GM12865 (cell line): ENCODE measurements at regions not wholly inside any gene's neighbourhood (a gene's known extent, or its start where the extent isn't known, plus 50 kb on each side); places are given as distances from the start of the nearest gene placed in this dataset.

Source experiments
- DNase-seq: peaks from one replicate; pipeline ENCODE4 v3.0.0; 2010; ENCODE audit warnings: low read depth
- H3K4me3 ChIP-seq: 2 replicates; pipeline ENCODE4 v1.5.1; 2011; ENCODE audit warnings: mild to moderate bottlenecking, low read depth, low read length, control low read depth
- TF ChIP-seq, protein P1 (sequence below): IDR thresholded peaks from 2 replicates; pipeline ENCODE4 v1.5.1; 2011; ENCODE audit warnings: low read length, control low read depth, low read depth, inconsistent platforms; ENCODE audit not compliant: insufficient read depth; ENCODE audit errors: missing control alignments

DNA sequence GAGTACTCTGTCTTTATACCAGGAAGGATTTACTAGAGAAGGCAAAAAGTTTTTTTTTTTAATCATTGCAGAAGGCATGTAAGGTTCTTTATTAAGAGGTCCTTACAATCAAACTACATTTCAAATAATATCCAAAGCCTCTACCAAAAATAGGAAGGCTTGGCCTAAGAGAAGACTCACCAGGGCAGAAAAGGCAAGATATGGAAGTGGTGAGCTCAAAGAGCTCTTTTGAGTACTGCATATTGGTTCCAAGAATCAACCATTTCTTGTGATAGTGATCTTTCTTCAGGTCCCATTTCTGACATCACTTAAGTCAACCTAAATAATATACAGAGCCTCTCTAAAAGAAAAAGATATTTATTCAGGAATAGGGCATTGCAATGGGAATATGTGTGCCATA, 153.2 kb downstream of the FASLG start:
- TF ChIP-seq, protein P1, sequence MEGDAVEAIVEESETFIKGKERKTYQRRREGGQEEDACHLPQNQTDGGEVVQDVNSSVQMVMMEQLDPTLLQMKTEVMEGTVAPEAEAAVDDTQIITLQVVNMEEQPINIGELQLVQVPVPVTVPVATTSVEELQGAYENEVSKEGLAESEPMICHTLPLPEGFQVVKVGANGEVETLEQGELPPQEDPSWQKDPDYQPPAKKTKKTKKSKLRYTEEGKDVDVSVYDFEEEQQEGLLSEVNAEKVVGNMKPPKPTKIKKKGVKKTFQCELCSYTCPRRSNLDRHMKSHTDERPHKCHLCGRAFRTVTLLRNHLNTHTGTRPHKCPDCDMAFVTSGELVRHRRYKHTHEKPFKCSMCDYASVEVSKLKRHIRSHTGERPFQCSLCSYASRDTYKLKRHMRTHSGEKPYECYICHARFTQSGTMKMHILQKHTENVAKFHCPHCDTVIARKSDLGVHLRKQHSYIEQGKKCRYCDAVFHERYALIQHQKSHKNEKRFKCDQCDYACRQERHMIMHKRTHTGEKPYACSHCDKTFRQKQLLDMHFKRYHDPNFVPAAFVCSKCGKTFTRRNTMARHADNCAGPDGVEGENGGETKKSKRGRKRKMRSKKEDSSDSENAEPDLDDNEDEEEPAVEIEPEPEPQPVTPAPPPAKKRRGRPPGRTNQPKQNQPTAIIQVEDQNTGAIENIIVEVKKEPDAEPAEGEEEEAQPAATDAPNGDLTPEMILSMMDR = no peak

DNA sequence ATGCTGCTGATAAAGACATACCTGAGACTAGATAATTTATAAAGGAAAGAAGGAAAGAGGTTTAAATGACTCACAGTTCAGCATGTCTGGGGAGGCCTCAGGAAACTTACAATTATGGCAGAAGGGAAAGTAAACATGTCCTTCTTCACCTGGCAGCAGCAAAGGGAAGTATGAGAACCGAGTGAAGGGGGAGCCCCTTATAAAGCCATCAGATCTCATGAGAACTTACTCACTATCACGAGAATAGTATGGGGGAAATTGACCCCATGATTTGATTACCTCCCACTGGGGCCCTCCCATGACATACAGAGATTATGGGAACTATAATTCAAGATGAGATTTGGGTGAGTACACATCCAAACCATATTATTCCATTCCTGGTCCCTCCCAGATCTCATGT, 154.4 kb downstream of the FASLG start:
- no peak overlapping the region for H3K4me3 ChIP-seq
- no peak for DNase-seq
- TF ChIP-seq, protein P1 = no peak

More for the DNA sequence above, 153.2 kb downstream of the FASLG start:
- DNase-seq = no peak
- H3K4me3 ChIP-seq = no peak overlapping the region

DNA sequence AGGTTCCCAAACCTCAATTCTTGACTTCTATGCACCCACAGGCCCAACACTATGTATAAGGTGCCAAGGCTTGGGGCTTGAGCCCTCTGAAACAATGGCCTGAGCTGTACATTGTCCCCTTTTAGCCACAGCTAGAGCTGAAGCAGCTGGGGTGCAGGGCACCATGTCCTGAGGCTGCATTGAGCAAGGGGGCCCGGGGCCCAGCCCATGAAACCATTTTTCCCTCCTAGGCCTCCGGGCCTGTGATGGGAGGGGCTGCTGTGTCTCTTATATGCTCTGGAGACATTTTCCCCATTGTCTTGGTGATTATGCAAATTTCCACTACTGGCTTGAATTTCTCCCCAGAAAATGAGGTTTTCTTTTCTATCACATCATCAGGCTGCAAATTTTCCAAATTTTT, 155.5 kb downstream of the FASLG start:
- no peak overlapping the region for H3K4me3 ChIP-seq
- DNase-seq = no peak
- TF ChIP-seq, protein P1 = no peak

DNA sequence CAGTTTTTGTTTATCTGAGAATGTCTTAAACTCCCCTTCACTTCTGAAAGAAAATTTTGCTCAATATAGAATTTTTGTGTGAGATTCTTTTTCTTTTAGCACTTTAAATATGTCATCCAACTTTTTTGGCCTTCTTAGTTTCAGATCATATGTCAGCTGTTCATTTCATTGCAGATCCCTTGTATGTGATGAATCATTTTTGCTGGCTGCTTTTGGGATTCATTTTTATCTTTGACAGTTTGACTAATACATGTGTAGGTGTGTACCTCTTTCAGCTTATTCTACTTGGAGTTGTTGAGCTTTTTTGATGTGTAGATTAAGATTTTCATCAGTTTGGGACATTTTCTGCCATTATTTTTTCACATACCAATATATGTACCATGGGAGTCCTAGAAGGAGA, 156.8 kb downstream of the FASLG start:
- no peak for DNase-seq
- H3K4me3 ChIP-seq = no peak overlapping the region
- TF ChIP-seq, protein P1 = no peak

DNA sequence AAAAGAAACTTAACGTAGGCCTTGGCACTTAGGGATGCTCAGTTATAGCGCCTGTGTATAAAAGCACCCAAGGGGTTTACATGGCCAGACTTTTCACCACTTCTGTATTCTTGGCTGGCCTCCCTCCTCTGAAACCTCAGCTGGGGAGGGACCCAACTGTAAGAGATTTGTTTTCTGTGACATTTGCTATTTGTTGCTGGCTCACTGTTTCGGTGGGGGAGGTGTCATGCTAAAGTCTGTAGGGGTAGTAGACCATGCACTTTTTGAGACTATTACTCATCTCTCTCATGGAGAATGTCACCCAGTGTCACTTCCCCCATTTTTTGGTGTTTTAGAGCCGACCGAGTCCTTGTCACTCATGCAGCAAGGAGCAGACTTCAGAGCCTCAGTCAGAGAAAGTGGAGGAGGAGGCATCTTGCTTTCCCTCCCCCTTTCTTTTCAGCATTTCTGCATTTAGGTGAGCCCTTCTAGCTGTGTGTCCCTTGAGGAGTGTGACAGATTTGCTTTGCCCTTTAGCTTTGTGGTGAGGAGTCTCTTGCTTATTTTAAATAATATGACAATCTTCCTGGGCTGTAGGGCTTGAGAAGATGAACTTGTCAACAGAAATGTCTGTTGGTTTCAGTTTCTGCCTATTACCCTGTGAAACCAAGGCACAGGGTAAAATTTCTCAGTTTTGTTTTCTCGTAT, 160.1 kb downstream of the FASLG start:
- TF ChIP-seq, protein P1 = no peak
- DNase-seq = peak; percentile 97
- no peak overlapping the region for H3K4me3 ChIP-seq

DNA sequence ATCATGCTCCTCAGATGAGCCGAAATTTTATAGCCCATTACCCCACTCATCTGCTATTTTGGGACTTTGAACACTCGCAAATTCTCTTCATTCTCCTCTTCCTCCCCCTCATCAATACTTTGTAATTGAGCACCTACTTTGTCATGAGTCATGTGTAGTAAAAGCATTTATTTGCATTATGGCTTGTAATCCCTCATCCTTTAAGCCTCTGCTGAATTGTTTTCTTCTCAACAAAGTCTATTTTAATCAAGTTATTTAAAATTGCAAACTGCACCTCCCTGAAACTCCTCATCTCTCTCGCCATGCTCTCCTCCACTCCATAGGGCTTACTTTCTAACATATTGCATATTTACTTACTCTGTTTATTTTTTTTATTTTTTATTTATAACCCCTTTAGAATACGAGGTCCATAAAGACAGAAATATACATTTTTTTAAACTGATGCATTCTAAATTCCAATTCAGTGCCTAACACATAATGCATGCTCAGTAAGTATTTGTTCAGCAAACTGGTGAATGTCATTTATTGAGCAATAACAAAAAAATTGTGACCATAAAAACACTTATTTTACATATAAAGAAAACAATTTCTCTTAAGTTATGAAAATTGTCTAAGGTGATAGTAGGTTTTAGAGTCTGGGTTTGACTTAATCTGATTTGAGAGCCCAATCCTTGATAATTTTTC, 161.7 kb downstream of the FASLG start:
- TF ChIP-seq, protein P1 = no peak
- DNase-seq = no peak
- no peak overlapping the region for H3K4me3 ChIP-seq

DNA sequence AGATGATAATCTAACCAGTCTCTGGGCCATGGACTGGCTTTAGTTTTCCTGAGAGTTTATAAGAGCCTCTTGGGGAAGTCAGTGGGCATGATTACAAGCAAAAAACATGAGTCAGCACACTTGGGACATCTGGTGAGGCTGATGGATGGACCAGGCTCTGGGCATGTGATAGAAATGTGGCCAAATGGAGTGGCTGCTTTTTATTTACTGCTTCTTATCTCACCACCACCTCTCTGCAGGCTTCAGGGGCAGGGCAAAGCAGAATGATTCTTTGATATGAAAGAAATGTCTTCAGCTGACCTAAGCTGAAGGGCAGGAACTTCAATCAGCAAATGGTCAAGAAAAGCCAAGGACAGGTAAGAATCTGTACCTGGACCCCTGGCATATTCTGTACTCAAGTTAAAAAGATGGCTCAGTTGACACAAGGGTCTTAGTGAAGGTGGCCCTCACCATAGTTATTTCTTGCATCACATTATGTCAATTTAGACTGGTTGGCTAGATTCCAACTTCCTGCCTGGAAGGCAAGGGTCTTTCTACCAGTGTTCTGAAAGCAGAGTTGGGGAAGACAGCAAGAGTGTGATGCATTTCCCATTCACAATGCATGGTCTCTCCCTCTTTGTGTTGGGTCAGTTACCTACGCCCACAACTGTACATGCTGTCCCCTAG, 162.8 kb downstream of the FASLG start:
- DNase-seq = no peak
- no peak overlapping the region for H3K4me3 ChIP-seq
- TF ChIP-seq, protein P1 = no peak
